NCI-H2107 treated with DMSO at 0.1 percent for 48 hours (cell line): ENCODE measurements at regions not wholly inside any gene's neighbourhood (a gene's known extent, or its start where the extent isn't known, plus 50 kb on each side); places are given as distances from the start of the nearest gene placed in this dataset.
"Not testable (repeated sequence)": the region's sequence is repeated elsewhere in the genome, so short reads cannot be mapped to it uniquely, and the experiment has no call there.

Experiments used
- DNase-seq: peaks from one replicate; lab custom pipeline; 2025; ENCODE audit not compliant: unreplicated experiment; lab: John Stamatoyannopoulos, UW

DNA sequence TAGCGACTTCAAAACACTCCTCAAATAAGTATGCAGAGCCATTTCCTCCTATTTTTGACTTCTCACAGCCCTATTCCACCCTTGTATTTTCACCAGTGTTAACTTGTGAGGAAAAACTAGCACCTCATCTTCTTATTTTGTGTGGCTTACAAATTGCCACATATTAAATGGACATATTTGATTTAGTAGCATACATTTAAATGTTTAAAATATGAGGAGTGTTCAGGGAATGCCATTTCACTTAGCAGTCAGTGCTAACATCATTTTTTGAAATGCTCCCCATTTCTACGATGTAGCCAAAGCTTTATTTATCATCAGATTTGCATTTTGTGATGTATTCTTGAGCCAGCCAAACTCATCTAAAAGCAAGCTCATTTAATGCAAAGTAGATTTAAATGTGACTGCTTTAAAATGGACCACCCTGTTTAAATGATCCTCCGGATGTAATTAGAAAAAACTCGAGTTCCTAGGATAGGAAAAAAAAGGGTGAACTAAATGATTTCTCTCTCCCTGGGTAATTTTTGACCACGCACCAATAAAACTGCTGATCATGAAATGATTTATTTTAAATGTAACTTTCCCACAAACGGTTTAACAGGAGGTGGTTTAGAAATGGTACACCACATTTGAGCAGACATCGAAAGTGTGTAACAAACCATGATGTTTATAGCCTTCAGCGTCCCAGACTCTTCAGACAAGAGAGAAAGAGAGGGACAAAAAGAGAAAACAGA is 172.6 kb downstream of the CD83 start:
- no peak for DNase-seq

DNA sequence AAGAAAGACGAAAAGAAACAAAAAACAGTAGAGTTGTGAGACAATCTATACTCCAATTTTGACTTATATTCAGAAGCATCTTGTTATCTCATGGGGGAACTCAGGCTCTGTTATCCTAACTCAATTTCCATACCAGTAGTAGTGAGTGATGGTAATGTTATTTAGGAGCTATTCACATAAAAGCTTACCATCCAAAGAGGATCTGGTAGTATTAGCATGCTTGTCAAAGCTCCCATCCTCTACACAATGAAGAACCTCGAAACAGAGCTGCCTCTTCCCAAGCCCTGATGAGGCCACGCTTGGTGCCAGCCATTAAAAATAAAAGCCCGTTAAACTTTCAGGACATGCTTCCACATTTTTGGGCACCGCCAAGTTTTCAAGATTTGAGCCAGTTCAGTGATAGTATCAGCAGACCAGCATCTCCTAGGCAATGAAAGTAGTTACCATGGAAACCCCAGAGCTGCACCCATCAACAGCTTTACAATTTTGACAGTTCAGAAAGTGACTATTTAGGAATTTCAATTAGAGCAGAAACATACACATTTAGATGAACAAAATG is 173.3 kb downstream of the CD83 start:
- no peak for DNase-seq

DNA sequence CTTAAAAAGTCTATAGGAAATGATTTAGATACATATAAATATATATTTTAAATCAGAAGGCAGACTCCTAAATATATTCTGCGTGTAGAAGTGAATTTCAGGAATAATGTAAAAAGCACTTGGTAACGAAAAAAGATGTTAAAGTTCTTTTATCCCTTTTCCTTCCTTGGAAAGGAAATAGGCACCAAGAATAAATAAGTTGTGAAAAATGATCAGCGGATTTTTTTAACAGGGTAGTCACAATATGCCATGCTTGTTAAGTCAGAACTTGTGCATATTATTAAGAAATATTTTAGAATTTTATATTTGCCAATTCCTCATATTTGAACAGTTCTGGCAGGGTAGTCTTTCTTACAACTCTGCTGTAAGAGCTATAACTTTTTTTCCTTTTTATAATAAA is 173.8 kb downstream of the CD83 start:
- no peak for DNase-seq

DNA sequence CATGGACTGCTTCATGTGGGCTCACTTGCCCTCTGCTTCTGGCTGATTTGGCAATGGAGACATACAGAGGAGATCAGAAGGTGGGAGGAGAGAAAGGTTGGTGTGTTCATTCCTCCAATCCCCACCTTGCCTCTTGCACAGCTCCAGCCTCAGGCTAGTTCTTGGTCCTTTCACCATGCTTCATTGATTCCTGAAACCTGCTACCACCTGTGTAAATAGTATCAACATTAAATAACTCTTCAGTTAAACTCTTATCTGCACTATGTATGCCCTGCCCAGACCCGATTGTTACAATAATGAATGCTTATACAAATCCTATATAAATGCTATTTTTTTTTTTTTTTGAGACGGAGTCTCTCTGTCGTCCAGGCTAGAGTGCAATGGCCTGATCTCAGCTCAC is 174.5 kb downstream of the CD83 start:
- peak; percentile 52 for DNase-seq

DNA sequence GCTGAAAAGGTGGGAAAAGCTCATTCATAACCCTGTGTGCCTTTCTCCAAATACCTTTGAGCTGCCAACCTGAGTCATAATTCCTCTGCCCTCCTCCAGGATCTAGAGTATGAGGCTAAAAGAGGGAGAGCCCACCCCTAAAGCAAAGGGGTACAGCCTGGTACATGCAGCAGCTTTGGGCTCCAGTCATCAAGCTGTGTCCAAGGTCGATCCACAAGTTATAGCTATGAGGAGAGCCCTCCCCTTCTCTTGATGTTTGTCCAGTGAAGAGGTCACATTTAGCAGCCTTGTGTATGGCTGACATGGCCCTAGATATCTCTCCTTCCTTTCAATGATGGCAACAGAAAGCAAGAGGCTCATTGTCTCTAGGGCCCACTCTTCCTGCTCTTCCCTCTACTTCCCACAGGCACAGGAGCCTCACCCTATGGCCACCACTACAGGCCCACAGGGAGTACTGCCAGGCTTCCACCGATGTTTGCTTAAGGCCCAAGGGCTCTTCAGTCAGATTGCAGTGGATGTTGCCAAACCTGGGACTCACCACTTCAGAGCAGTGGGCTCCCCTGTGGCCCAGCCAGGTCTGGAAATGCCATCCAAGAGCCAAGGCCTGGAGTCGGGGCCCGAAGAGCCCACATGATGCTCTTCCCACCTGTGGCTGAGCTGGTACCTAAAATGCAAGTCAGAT is 176.8 kb downstream of the CD83 start:
- peak; percentile 9 for DNase-seq

DNA sequence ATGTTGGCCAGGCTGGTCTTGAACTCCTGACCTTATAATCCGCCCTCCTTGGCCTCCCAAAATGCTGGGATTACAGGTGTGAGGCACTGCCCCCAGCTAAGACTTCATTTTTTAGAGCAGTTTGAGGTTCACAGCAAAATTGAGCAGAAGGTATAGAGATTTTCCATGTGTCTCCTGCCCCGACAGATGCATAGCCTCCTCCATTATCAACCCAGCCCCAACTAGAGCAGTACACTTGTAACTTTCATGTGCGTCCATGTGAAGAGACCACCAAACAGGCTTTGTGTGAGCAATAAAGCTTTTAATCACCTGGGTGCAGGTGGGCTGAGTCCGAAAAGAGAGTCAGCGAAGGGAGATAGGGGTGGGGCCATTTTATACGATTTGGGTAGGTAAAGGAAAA is 179.1 kb downstream of the CD83 start:
- DNase-seq = not testable (repeated sequence)

DNA sequence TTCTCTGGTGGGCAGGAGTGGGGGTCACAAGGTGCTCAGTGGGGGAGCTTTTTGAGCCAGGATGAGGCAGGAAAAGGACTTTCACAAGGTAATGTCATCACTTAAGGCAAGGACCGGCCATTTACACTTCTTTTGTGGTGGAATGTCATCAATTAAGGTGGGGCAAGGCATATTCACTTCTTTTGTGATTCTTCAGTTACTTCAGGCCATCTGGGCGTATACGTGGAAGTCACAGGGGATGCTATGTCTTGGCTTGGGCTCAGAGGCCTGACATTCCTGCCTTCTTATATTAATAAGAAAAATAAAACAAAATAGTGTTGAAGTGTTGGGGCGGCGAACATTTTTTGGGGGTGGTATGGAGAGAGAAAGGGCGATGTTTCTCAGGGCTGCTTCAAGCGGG is 179.5 kb downstream of the CD83 start:
- DNase-seq = not testable (repeated sequence)

- DNase-seq = not testable (repeated sequence)
Observed at GRCh38 chr6:14300189-14300588, 182.6 kb downstream of the CD83 start.

DNA sequence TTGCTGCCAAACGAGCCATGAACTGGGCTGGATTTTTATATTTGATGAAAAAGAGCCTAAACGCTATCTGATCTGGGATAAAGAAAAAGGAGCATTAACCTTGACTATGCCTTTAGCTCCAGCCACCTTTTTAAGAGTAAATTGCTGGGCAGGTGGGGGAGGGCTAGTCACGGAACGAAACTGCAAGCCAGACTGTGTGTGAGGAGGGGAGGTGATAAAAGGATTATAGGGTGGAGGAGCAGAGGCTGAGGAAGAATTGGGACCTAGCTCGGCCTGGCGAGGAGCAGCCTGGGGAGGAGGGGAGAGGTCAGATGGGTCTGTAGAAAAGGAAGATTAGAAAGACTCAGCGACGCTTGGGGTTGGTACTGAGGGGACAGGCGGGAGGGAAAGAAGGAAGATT is 183.1 kb downstream of the CD83 start:
- not testable (repeated sequence) for DNase-seq

- not testable (repeated sequence) for DNase-seq
Observed at GRCh38 chr6:14301477-14301876, 183.9 kb downstream of the CD83 start.

DNA sequence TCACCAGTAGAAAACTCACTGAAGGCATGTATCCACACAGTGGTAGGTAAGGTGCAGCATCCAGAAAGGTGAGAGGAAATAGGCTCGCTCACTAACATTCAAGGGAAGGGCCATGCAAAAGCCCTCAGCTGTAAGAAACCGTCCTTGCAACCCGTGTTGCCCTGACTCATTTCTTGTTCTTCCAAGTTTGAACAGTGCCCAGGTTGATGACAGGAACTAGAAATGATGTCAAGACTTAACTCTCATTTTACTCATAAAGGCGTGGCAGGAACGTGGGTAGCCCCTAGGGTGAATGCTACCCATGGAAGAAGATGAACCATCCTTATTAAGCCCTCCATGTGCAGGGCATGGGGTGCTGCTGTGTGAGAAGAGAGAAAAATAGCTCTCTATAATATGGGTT is 187.6 kb downstream of the CD83 start:
- no peak for DNase-seq

- peak; percentile 4 for DNase-seq
Observed at GRCh38 chr6:14305624-14306023, 188.1 kb downstream of the CD83 start.

DNA sequence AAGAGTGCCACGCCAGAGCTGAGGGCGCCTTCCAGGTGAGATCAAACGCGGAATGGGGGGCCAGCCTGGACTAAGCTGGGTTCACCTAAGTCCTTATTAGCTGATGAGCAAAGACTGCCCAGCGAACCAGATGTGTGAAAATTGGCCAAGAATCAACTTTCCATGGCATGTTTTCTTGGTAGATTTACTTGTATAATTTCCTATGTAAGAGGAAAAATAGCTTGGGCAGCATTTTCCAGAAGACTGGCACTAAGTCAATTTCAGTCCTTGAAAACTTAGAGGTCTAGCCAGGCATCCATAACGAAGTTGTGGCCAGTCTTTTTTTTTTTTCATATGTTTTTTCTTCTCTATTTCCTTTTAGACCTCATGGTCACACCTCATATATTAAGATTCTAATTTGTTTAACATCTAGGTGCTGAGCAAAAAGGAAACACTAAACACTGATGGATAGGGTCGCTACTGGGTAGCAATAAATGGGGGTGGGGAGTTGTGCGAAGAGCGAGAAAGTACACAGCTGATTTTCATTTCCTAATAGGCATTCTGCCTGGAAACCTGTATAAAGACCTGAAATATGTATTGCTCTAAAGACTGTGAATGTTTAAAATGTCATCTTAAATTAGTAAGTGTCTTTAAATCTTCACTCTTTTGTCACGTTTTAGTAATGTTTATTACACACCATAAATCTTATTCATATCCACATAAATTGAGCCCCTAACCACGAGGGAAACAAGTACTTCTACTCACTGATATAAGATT is 188.8 kb downstream of the CD83 start:
- DNase-seq = no peak

GRCh38 chr6:14309516-14309915 is 191.9 kb downstream of the CD83 start:
- no peak for DNase-seq

DNA sequence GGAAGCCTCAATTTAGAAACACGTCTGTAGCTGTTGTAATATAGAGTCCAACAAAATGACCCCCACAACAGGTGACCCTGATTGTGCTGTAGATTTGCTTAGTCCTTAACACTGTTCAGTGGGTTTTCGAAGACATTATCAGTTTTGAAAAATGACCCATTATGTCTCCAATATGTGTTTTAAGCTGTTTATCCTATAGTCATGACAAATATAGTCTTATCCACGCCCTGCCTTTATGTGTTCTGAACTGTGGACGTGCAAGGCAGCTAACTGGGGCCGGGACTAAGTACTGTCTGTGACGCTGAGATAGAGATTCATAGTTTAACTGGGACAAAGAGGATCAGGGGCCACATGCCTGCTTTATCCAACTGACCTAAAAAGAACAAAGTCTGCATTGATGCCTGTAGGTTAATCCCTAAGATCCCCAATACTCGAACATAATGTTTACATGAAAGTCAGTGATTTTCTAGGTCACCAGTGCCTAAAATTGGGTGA is 192.4 kb downstream of the CD83 start:
- no peak for DNase-seq

- no peak for DNase-seq
Observed at GRCh38 chr6:14310960-14311359, 193.4 kb downstream of the CD83 start.

- no peak for DNase-seq
Observed at GRCh38 chr6:14312587-14312986, 195.0 kb downstream of the CD83 start.

- DNase-seq = no peak
Observed at GRCh38 chr6:14313248-14313647, 195.7 kb downstream of the CD83 start.

- DNase-seq = no peak
Observed at GRCh38 chr6:14315353-14315752, 197.8 kb downstream of the CD83 start.

- DNase-seq = no peak
Observed at GRCh38 chr6:14316651-14317386, 199.2 kb downstream of the CD83 start.
